WTC11 (cell line): ENCODE measurements at regions not wholly inside any gene's neighbourhood (a gene's known extent, or its start where the extent isn't known, plus 50 kb on each side); places are given as distances from the start of the nearest gene placed in this dataset.

Source experiments
- ATAC-seq: fragments of 200-7000 bp; cut with Tn5 transposase; 2 replicates; pipeline ENCODE4 v1.10.0; 2021; ENCODE audit warnings: mild to moderate bottlenecking, moderate library complexity
- CTCF ChIA-PET: fragments of 300-600 bp; sonication (Branson Sonifier 250); formaldehyde crosslinking; loops from one replicate; lab custom pipeline; 2021; ENCODE audit warnings: antibody characterized with exemption; lab: Charles Lee
- POLR2A ChIA-PET: fragments of 350-600 bp; sonication (Branson Sonifier 250); formaldehyde crosslinking; loops from one replicate; lab custom pipeline; 2021; ENCODE audit warnings: antibody characterized with exemption; lab: Charles Lee
- DNase-seq: peaks from one replicate; pipeline ENCODE4 v3.0.0; 2021; ENCODE audit warnings: low spot score
- H3K27ac Mint-ChIP-seq: 2 replicates; pipeline ENCODE4 v1.8.0; 2021; ENCODE audit warnings: mixed read lengths
- H3K27me3 Mint-ChIP-seq: 2 replicates; pipeline ENCODE4 v1.8.0; 2021; ENCODE audit warnings: low read depth, mild to moderate bottlenecking, moderate library complexity, mixed read lengths
- H3K36me3 Mint-ChIP-seq: 2 replicates; pipeline ENCODE4 v1.8.0; 2021; ENCODE audit warnings: mixed read lengths
- H3K4me1 Mint-ChIP-seq: 2 replicates; pipeline ENCODE4 v1.8.0; 2022; ENCODE audit warnings: mixed read lengths
- H3K4me3 Mint-ChIP-seq: 2 replicates; pipeline ENCODE4 v1.8.0; 2021; ENCODE audit warnings: mild to moderate bottlenecking, moderate library complexity, mixed read lengths
- H3K9me3 Mint-ChIP-seq: 2 replicates; pipeline ENCODE4 v1.8.0; 2021; ENCODE audit warnings: mixed read lengths
- AR ChIP-seq: fragments of 250-450 bp; sonication (Bioruptor Pico); IDR thresholded peaks from 2 replicates; pipeline ENCODE4 v1.9.0; 2021; ENCODE audit warnings: mild to moderate bottlenecking
- ATF2 ChIP-seq: sonication (generic); formaldehyde crosslinking; IDR thresholded peaks from 2 replicates; pipeline ENCODE4 v1.8.1; 2022; ENCODE audit warnings: low read depth, missing genetic modification reagents, borderline replicate concordance
- CBFB ChIP-seq: sonication (generic); formaldehyde crosslinking; IDR thresholded peaks from 2 replicates; pipeline ENCODE4 v1.8.1; 2022; ENCODE audit warnings: mild to moderate bottlenecking, low read depth, missing genetic modification reagents
- CDX4 ChIP-seq: fragments of 250-450 bp; sonication (Bioruptor Pico); IDR thresholded peaks from 2 replicates; pipeline ENCODE4 v1.9.0; 2021; ENCODE audit warnings: moderate library complexity, mild to moderate bottlenecking, inconsistent platforms, borderline replicate concordance
- CTCF ChIP-seq: fragments of 200-600 bp; IDR thresholded peaks from 2 replicates; pipeline ENCODE4 v1.8.0; 2022; ENCODE audit warnings: antibody characterized with exemption
- ETV6 ChIP-seq: sonication (generic); formaldehyde crosslinking; IDR thresholded peaks from 2 replicates; pipeline ENCODE4 v1.8.1; 2022; ENCODE audit warnings: mild to moderate bottlenecking, missing genetic modification reagents
- FOXK1 ChIP-seq: sonication (generic); formaldehyde crosslinking; IDR thresholded peaks from 2 replicates; pipeline ENCODE4 v1.8.0; 2022; ENCODE audit warnings: mild to moderate bottlenecking, moderate library complexity, missing genetic modification reagents
- GABPB1 ChIP-seq: sonication (generic); formaldehyde crosslinking; IDR thresholded peaks from 2 replicates; pipeline ENCODE4 v1.8.1; 2023; ENCODE audit warnings: mild to moderate bottlenecking, missing genetic modification reagents
- GRHL2 ChIP-seq: fragments of 250-450 bp; sonication (Bioruptor Pico); IDR thresholded peaks from 2 replicates; pipeline ENCODE4 v1.8.0; 2022; ENCODE audit warnings: mild to moderate bottlenecking, moderate library complexity; ENCODE audit not compliant: insufficient replicate concordance, severe bottlenecking
- HMGXB4 ChIP-seq: sonication (generic); formaldehyde crosslinking; IDR thresholded peaks from 2 replicates; pipeline ENCODE4 v1.8.1; 2023; ENCODE audit warnings: mild to moderate bottlenecking, moderate library complexity, missing genetic modification reagents
- MXD4 ChIP-seq: fragments of 250-450 bp; sonication (Bioruptor Pico); IDR thresholded peaks from 2 replicates; pipeline ENCODE4 v1.8.0; 2021; ENCODE audit warnings: mild to moderate bottlenecking, moderate library complexity, borderline replicate concordance
- NR3C1 ChIP-seq: sonication (generic); formaldehyde crosslinking; conservative IDR thresholded peaks from 2 replicates; pipeline ENCODE4 v1.8.1; 2023; ENCODE audit warnings: low read depth, mild to moderate bottlenecking, missing genetic modification reagents
- RORB ChIP-seq: fragments of 250-450 bp; sonication (Bioruptor Pico); IDR thresholded peaks from 2 replicates; pipeline ENCODE4 v1.9.0; 2021; ENCODE audit warnings: mild to moderate bottlenecking
- USF2 ChIP-seq: sonication (generic); formaldehyde crosslinking; IDR thresholded peaks from 2 replicates; pipeline ENCODE4 v1.8.1; 2023; ENCODE audit warnings: mild to moderate bottlenecking, missing genetic modification reagents, moderate library complexity
- ZBTB21 ChIP-seq: sonication (generic); formaldehyde crosslinking; IDR thresholded peaks from 2 replicates; pipeline ENCODE4 v1.8.1; 2023; ENCODE audit warnings: mild to moderate bottlenecking, missing genetic modification reagents, borderline replicate concordance
- ZMAT4 ChIP-seq: fragments of 250-450 bp; sonication (Bioruptor Pico); IDR thresholded peaks from 2 replicates; pipeline ENCODE4 v1.9.0; 2021; ENCODE audit warnings: mild to moderate bottlenecking
- ZNF232 ChIP-seq: sonication (generic); formaldehyde crosslinking; IDR thresholded peaks from 2 replicates; pipeline ENCODE4 v1.8.0; 2022; ENCODE audit warnings: mild to moderate bottlenecking, missing genetic modification reagents
- ZNF263 ChIP-seq: sonication (generic); formaldehyde crosslinking; IDR thresholded peaks from 2 replicates; pipeline ENCODE4 v1.8.1; 2022; ENCODE audit warnings: low read depth, mild to moderate bottlenecking, moderate library complexity, missing genetic modification reagents
- ZNF532 ChIP-seq: fragments of 250-450 bp; sonication (Bioruptor Pico); IDR thresholded peaks from 2 replicates; pipeline ENCODE4 v1.9.0; 2021; ENCODE audit warnings: mild to moderate bottlenecking, borderline replicate concordance

GRCh38 chr5:56658972-56659371 is 156.4 kb upstream of the MAP3K1 start (continued):
- TF ChIP-seq CDX4 (no peak), ZMAT4 (CRISPR knock-in tag) (no peak), HMGXB4 (no peak)
- TF ChIP-seq, all 79 proteins: peak for 0

- no peaks in the 10 kb centered on the region for H3K36me3 Mint-ChIP-seq
- POLR2A ChIA-PET: no interaction called here
- ATAC-seq: no peak
- no peak for DNase-seq
- H3K4me1 Mint-ChIP-seq: peaks cover 11% of the 10 kb centered on the region
- TF ChIP-seq MXD4 (CRISPR knock-in tag): no peak
- TF ChIP-seq ZNF263 (CRISPR knock-in tag): no peak
- TF ChIP-seq CTCF: no peak
- TF ChIP-seq ZBTB21 (CRISPR knock-in tag): no peak
- no peak for TF ChIP-seq AR
- no peak for TF ChIP-seq CBFB
- TF ChIP-seq RORB (CRISPR knock-in tag): no peak
- no peak for TF ChIP-seq ATF2 (CRISPR knock-in tag)
- TF ChIP-seq GABPB1 (CRISPR knock-in tag): no peak
- TF ChIP-seq FOXK1 (CRISPR knock-in tag): no peak
- no peak for TF ChIP-seq CDX4
- no peak for TF ChIP-seq NR3C1 (CRISPR knock-in tag)
- TF ChIP-seq ZNF532: no peak
- TF ChIP-seq ZNF232 (CRISPR knock-in tag): no peak
- no peak for TF ChIP-seq USF2 (CRISPR knock-in tag)
- TF ChIP-seq GRHL2 (CRISPR knock-in tag): no peak
- TF ChIP-seq ETV6: no peak
- CTCF ChIA-PET: no interaction called here
- peaks cover 11% of the 10 kb centered on the region for H3K9me3 Mint-ChIP-seq
- H3K27me3 Mint-ChIP-seq: no peaks in the 10 kb centered on the region
- H3K4me3 Mint-ChIP-seq: no peak overlapping the region
- H3K27ac Mint-ChIP-seq: no peak overlapping the region
Measured at GRCh38 chr5:56656846-56657726, 158.3 kb upstream of the MAP3K1 start.
